GM10248 (cell line): ENCODE measurements at regions not wholly inside any gene's neighbourhood (a gene's known extent, or its start where the extent isn't known, plus 50 kb on each side); places are given as distances from the start of the nearest gene placed in this dataset.

Experiments used
- CTCF ChIA-PET: fragments of 300-600 bp; sonication (Branson Sonifier 250); formaldehyde crosslinking; extraction: SDS; loops from one replicate; lab custom pipeline; 2021; ENCODE audit warnings: antibody characterized with exemption; lab: Yijun Ruan, JAX
- POLR2A ChIA-PET: fragments of 350-650 bp; sonication (Branson Sonifier 250); formaldehyde crosslinking; extraction: SDS; loops from one replicate; lab custom pipeline; 2020; ENCODE audit warnings: antibody characterized with exemption; lab: Yijun Ruan, JAX
- DNase-seq: peaks from one replicate; pipeline ENCODE4 v3.0.0; 2012; ENCODE audit errors: extremely low spot score
- TF ChIP-seq, protein P1 (sequence below): IDR thresholded peaks from 2 replicates; pipeline ENCODE4 v1.5.1; 2012; ENCODE audit warnings: mild to moderate bottlenecking, low read depth; ENCODE audit errors: extremely low read depth, missing control alignments, control extremely low read depth

DNA sequence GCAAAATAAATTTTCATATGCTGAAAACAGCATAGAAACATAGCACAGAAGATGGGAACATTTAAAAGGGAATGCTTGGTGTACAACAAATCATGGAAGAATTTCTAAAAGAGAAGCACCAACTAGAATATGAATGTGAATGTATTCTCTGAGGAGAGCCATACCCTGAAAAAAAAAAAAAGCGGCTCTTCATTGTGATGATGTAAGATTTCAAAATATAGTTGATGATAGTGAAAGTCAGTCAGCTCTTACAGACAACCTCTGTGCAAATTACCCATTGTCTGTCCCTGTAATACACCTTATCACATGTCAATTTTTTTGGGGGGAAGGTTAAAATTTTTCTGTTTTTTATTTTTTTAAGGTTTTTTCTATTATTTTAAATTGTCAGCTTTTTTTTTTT is 58.6 kb upstream of the PTCHD4 start:
- no peak for DNase-seq
- TF ChIP-seq, protein P1, sequence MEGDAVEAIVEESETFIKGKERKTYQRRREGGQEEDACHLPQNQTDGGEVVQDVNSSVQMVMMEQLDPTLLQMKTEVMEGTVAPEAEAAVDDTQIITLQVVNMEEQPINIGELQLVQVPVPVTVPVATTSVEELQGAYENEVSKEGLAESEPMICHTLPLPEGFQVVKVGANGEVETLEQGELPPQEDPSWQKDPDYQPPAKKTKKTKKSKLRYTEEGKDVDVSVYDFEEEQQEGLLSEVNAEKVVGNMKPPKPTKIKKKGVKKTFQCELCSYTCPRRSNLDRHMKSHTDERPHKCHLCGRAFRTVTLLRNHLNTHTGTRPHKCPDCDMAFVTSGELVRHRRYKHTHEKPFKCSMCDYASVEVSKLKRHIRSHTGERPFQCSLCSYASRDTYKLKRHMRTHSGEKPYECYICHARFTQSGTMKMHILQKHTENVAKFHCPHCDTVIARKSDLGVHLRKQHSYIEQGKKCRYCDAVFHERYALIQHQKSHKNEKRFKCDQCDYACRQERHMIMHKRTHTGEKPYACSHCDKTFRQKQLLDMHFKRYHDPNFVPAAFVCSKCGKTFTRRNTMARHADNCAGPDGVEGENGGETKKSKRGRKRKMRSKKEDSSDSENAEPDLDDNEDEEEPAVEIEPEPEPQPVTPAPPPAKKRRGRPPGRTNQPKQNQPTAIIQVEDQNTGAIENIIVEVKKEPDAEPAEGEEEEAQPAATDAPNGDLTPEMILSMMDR, result no peak
- ChIA-PET CTCF (interaction anchor here (0.9 to 1.2 kb wide), 2 partner anchors 11 to 17 kb away, joined by 3 to 4 read pairs; no protein-coding TSS in a partner anchor), POLR2A (no interaction called here)
